ENCODE measurements at regions not wholly inside any gene's neighbourhood (a gene's known extent, or its start where the extent isn't known, plus 50 kb on each side); places are given as distances from the start of the nearest gene placed in this dataset.
"Not testable (repeated sequence)": the region's sequence is repeated elsewhere in the genome, so short reads cannot be mapped to it uniquely, and the experiment has no call there.

DNA sequence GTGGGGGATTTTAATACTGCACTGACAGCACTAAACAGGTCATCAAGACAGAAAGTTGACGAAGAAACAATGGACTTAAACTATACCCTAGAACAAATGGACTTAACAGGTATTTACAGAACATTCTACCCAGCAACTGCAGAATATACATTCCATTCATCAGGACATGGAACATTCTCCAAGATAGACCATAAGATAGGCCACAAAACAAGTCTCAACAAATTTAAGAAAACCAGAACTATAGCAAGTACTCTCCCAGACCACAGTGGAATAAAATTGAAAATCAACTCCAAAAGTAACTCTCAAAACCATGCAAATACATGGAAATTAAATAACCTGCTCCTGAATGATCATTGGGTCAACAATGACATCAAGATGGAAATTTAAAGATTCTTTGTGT lies 218.3 kb downstream of the SYK start:
- TF ChIP-seq, protein P1, sequence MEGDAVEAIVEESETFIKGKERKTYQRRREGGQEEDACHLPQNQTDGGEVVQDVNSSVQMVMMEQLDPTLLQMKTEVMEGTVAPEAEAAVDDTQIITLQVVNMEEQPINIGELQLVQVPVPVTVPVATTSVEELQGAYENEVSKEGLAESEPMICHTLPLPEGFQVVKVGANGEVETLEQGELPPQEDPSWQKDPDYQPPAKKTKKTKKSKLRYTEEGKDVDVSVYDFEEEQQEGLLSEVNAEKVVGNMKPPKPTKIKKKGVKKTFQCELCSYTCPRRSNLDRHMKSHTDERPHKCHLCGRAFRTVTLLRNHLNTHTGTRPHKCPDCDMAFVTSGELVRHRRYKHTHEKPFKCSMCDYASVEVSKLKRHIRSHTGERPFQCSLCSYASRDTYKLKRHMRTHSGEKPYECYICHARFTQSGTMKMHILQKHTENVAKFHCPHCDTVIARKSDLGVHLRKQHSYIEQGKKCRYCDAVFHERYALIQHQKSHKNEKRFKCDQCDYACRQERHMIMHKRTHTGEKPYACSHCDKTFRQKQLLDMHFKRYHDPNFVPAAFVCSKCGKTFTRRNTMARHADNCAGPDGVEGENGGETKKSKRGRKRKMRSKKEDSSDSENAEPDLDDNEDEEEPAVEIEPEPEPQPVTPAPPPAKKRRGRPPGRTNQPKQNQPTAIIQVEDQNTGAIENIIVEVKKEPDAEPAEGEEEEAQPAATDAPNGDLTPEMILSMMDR (IDR thresholded peaks at IDR 0.05), result not testable (repeated sequence)
- not testable (repeated sequence) for TF ChIP-seq EZH2 (IDR thresholded peaks at IDR 0.05; ENCODE audit: borderline replicate concordance, insufficient read depth, low read depth, low read length, poor library complexity, severe bottlenecking)
